ENCODE measurements at regions not wholly inside any gene's neighbourhood (a gene's known extent, or its start where the extent isn't known, plus 50 kb on each side); places are given as distances from the start of the nearest gene placed in this dataset.

DNA sequence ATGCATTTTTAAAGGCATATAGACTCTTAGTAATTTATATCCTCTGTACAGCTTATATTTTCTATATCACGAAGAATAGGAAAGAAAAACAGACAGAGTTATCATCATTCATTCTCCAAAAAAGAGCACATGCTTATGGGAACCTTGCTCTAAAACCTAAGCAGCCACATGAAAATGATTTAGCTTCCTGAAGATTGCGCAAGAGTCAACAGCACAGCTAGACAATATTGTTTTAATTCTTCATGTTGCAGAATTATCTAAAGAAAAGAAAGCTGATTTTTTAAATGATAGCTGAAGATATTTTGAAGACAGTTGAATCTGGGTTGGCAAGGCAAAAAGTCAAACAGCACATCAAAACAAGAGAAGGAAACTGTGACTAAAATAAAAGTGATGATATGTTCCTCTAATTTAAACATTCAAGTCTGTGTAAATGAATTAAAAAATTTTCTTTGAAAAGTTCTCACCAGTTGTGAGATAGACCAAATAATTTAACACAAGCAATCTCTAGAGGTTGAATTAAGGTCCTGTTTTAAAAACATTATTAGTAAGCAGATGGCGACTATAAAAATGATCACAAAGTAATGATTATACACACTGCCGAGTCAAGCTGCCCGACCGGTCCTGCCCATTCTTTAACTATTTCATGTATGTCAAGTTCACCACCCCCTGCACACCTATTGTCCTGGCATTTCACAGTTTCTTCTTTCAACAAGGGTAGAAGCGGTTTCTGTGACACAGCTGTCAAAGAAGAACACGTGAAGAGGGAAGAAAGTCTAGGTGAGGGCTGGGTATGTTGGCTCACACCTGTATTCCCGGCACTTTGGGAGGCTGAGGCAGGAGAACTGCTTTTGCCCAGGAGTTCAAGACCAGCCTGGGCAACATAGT, 74.2 kb upstream of the BHLHE40 start:
- TF ChIP-seq, protein P1, sequence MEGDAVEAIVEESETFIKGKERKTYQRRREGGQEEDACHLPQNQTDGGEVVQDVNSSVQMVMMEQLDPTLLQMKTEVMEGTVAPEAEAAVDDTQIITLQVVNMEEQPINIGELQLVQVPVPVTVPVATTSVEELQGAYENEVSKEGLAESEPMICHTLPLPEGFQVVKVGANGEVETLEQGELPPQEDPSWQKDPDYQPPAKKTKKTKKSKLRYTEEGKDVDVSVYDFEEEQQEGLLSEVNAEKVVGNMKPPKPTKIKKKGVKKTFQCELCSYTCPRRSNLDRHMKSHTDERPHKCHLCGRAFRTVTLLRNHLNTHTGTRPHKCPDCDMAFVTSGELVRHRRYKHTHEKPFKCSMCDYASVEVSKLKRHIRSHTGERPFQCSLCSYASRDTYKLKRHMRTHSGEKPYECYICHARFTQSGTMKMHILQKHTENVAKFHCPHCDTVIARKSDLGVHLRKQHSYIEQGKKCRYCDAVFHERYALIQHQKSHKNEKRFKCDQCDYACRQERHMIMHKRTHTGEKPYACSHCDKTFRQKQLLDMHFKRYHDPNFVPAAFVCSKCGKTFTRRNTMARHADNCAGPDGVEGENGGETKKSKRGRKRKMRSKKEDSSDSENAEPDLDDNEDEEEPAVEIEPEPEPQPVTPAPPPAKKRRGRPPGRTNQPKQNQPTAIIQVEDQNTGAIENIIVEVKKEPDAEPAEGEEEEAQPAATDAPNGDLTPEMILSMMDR (IDR thresholded peaks at IDR 0.05), result no peak
- Histone ChIP-seq H3K4me1 (peaks cover 0 to 20% (median 0%) of the 10 kb centered on the region in 9 donors), H3K4me3 (no peak overlapping the region), H3K27me3 (no peaks in the 10 kb centered on the region), H3K27ac (peak overlapping the region in 2 of 10 donors; percentile 9 to 11), H3K9me3 (no peaks in the 10 kb centered on the region), H3K36me3 (no peaks in the 10 kb centered on the region)
- WGBS, 2 donors, result 75 to 80% methylated on average over 9 of the region's 9 CpGs
- intact Hi-C loops (cut with DNase I), result loop anchor here in 1 of 10 donors (10.0 kb wide), 1 partner anchor 50 kb away; no protein-coding TSS in a partner anchor
- no peak for ATAC-seq
- no peak for DNase-seq

DNA sequence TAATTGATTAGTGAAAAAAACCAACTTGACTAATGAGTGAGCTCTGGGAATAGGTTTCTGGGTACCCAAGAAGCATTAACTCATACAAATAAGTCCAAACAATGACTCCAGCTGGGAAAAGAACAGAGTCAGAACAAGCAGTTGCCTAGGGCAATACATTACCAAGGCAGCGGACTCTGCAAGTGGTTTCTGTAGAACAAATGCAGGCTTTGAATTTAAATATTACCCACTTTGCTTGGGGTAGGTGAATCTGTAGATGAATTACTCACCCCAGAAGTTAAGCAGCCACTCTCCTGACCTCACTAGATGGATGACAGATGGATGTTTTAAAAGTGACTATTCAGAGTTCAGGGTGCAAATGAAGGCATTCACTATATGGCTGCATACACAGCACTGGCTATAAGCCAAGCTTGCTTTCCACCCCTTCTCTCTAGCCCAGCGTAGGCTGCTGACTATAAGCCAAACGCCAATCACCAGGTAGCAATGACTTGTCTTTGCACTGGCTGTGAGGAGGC, 73.1 kb upstream of the BHLHE40 start:
- intact Hi-C loops (cut with DNase I), result loop anchor here in 1 of 10 donors (10.0 kb wide), 1 partner anchor 49 kb away; no protein-coding TSS in a partner anchor
- Histone ChIP-seq H3K9me3 (no peaks in the 10 kb centered on the region), H3K27ac (no peak overlapping the region), H3K36me3 (no peaks in the 10 kb centered on the region), H3K4me1 (peaks cover 0 to 20% (median 0%) of the 10 kb centered on the region in 9 donors), H3K4me3 (no peak overlapping the region), H3K27me3 (no peaks in the 10 kb centered on the region)
- ATAC-seq, result peak in 1 of 8 donors; percentile 21
- WGBS, 2 donors, result 34 to 43% methylated on average over 3 of the region's 3 CpGs
- TF ChIP-seq, protein P1 (IDR thresholded peaks at IDR 0.05), result no peak
- DNase-seq, result no peak

DNA sequence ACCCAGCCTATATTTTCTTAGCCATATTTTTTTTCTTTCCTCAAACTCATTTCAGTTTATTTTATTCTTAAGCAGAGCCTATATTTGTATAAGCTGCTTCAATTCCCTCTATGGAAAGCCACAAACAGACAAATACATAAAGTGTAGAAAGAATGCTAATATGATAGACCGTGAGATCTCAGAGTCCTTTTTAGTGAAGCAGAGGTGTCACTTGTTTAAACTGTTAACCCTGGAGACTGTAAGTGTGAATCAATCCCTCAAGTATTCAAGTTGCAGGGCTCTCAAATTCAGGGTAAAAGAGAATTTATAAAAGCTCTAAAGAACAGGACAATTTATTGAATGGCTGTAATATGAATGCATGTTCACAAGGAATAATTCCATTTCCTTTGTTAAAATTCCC, 72.2 kb upstream of the BHLHE40 start:
- DNase-seq, result no peak
- Histone ChIP-seq H3K4me1 (peaks cover 0 to 20% (median 0%) of the 10 kb centered on the region in 9 donors), H3K4me3 (no peak overlapping the region), H3K36me3 (no peaks in the 10 kb centered on the region), H3K9me3 (no peaks in the 10 kb centered on the region), H3K27ac (no peak overlapping the region), H3K27me3 (no peaks in the 10 kb centered on the region)
- intact Hi-C loops (cut with DNase I), result loop anchor here in 1 of 10 donors (10.0 kb wide), 1 partner anchor 48 kb away; no protein-coding TSS in a partner anchor
- 88 to 99% methylated on average over 1 of the region's 1 CpG for WGBS, 2 donors
- TF ChIP-seq, protein P1 (IDR thresholded peaks at IDR 0.05), result no peak
- no peak for ATAC-seq

DNA sequence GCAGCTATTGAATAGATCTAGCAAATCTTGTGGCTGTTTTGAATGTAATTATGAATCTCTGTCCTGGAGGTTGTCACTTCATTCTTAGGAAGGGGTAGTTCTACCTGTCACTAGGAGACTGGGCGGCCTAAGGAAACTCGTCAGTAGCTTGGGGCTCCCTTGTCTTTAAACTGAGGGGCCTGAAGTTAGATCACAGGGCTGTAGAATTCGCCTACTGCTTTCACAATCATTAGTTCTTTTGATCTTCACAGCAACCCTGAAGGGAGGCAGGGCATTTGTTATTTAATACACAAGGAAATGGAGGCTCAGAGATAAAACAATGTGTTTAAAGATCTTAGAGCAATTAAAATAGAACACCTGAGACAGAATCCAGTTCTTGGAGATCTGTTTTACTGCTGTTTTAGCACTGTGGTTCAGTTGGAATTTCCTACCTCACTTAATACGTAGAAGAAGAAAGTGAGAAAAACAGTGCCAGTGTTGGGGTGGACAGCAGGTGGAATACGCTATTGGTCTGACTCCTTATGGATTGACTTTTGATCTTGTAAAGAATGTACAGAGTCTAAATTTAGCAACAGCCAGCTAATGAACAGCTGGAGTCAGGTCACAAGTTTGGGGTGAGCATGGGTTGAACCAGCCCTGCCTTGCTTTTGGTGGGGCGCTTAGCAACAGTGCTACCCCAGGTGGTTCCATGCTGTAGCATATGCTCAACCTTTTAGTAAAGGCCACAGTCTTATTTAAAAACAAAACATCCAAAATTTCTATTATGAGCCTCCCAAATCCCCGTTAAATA, 71.4 kb upstream of the BHLHE40 start:
- Histone ChIP-seq H3K27me3 (no peaks in the 10 kb centered on the region), H3K9me3 (no peaks in the 10 kb centered on the region), H3K4me1 (peaks cover 0 to 15% (median 0%) of the 10 kb centered on the region in 9 donors), H3K4me3 (no peak overlapping the region), H3K27ac (no peak overlapping the region), H3K36me3 (no peaks in the 10 kb centered on the region)
- DNase-seq (no peak), ATAC-seq (no peak)
- intact Hi-C loops (cut with DNase I), result loop anchor here in 1 of 10 donors (10.0 kb wide), 1 partner anchor 47 kb away; no protein-coding TSS in a partner anchor
- TF ChIP-seq, protein P1 (IDR thresholded peaks at IDR 0.05), result no peak
- WGBS, 2 donors, result 88 to 98% methylated on average over 7 of the region's 7 CpGs

Measured in heart right ventricle (tissue), 16 donors.